Transverse colon (tissue), 4 donors: ENCODE measurements at regions not wholly inside any gene's neighbourhood (a gene's known extent, or its start where the extent isn't known, plus 50 kb on each side); places are given as distances from the start of the nearest gene placed in this dataset.

Experiments
- CTCF ChIP-seq, 5 experiments: fragments of 200-600 bp in 3 of 5; fragments of 450-650 bp in 2 of 5; sonication (generic) in 3 of 5; IDR thresholded peaks; 1 replicate in 2 of 5; 2 replicates in 3 of 5; pipeline ENCODE4 v1.5.1; 2016 to 2017; ENCODE audit warnings: antibody characterized with exemption in 5 of 5, inconsistent platforms in 3 of 5, mild to moderate bottlenecking in 2 of 5, moderate library complexity in 1 of 5
- POLR2A ChIP-seq: fragments of 450-650 bp; IDR thresholded peaks from one replicate; pipeline ENCODE4 v1.6.1; 2016; ENCODE audit warnings: antibody characterized with exemption, mild to moderate bottlenecking, moderate library complexity
- POLR2AphosphoS5 ChIP-seq, 3 donors: sonication (generic); formaldehyde crosslinking; IDR thresholded peaks; one replicate each; pipeline ENCODE4 v1.6.1; 2016; ENCODE audit warnings: antibody characterized with exemption in 3 of 3

GRCh38 chr9:589723-590122 is 251.8 kb upstream of the DMRT1 start:
- TF ChIP-seq CTCF (IDR thresholded peaks at IDR 0.05) (no peak), POLR2AphosphoS5 (IDR thresholded peaks at IDR 0.05) (no peak), POLR2A (no peak)
